Lung (tissue), 11 donors: ENCODE measurements at regions not wholly inside any gene's neighbourhood (a gene's known extent, or its start where the extent isn't known, plus 50 kb on each side); places are given as distances from the start of the nearest gene placed in this dataset.
A peak's percentile ranks its signal among the peaks of the same experiment; 100 is the strongest.
"Not testable (repeated sequence)": the region's sequence is repeated elsewhere in the genome, so short reads cannot be mapped to it uniquely, and the experiment has no call there.

ENCODE experiments used
- ATAC-seq: fragments of 200-7000 bp; cut with Tn5 transposase; one replicate; pipeline ENCODE4 v1.9.1; 2020; ENCODE audit warnings: moderate number of reproducible peaks; ENCODE audit not compliant: insufficient read depth, low FRiP score
- DNase-seq, 3 donors: peaks; one replicate each; pipeline ENCODE4 v3.0.0-alpha.2; 2013 to 2017
- H3K27ac ChIP-seq, 2 donors: one replicate each; pipeline ENCODE4 v1.5.1; 2013; ENCODE audit warnings: mild to moderate bottlenecking in 2 of 2, moderate library complexity in 2 of 2, control low read depth in 1 of 2, inconsistent platforms in 1 of 2, low read depth in 1 of 2, low read length in 1 of 2
- H3K27me3 ChIP-seq, 3 donors: one replicate each; pipeline ENCODE4 v1.5.1; 2013; ENCODE audit warnings: low read length in 2 of 3; ENCODE audit not compliant: control insufficient read depth in 3 of 3, insufficient read depth in 3 of 3
- H3K36me3 ChIP-seq, 4 donors: one replicate each; pipeline ENCODE4 v1.5.1; 2013; ENCODE audit warnings: low read length in 4 of 4, mild to moderate bottlenecking in 1 of 4, moderate library complexity in 1 of 4; ENCODE audit not compliant: control insufficient read depth in 4 of 4, insufficient read depth in 4 of 4
- H3K4me1 ChIP-seq, 5 donors: one replicate each; pipeline ENCODE4 v1.5.1; 2013; ENCODE audit warnings: low read length in 5 of 5, mild to moderate bottlenecking in 2 of 5, moderate library complexity in 1 of 5; ENCODE audit not compliant: control insufficient read depth in 5 of 5, insufficient read depth in 5 of 5
- H3K4me3 ChIP-seq: one replicate; pipeline ENCODE4 v1.5.1; 2013; ENCODE audit warnings: mild to moderate bottlenecking, control low read depth, moderate library complexity
- H3K9ac ChIP-seq, 2 donors: one replicate each; pipeline ENCODE4 v1.5.1; 2013; ENCODE audit warnings: low read length in 2 of 2, control low read depth in 1 of 2; ENCODE audit not compliant: insufficient read depth in 1 of 2
- H3K9me3 ChIP-seq, 4 donors: one replicate each; pipeline ENCODE4 v1.5.1; 2013; ENCODE audit warnings: low read length in 3 of 4, mild to moderate bottlenecking in 1 of 4, moderate library complexity in 1 of 4; ENCODE audit not compliant: control insufficient read depth in 4 of 4, insufficient read depth in 3 of 4
- CTCF ChIP-seq: IDR thresholded peaks from 2 replicates; pipeline ENCODE4 v1.5.1; 2012; ENCODE audit warnings: mild to moderate bottlenecking; ENCODE audit errors: control extremely low read depth, extremely low read depth
- WGBS, 2 donors: extraction: QIAGEN DNeasy Blood & Tissue Kit; methylation state at CpG; one replicate each; pipeline ENCODE4 v1.1.7; 2013; 5-methylcytosine and 5-hydroxymethylcytosine counted together
- donor health status: control.
- donor health status: control.
- donor health status: Bipolar disorder and iron deficiency.
- donor health status: healthy.
- donor health status: DM: yes; HTN: yes; CAD: no.

- no peak for TF ChIP-seq CTCF
- no peak for ATAC-seq
- H3K9me3 ChIP-seq = no peaks in the 10 kb centered on the region
- no peak overlapping the region for H3K9ac ChIP-seq
- DNase-seq = no peak
- no peaks in the 10 kb centered on the region for H3K4me1 ChIP-seq
- H3K27me3 ChIP-seq = no peaks in the 10 kb centered on the region
- H3K36me3 ChIP-seq = no peaks in the 10 kb centered on the region
- WGBS, 2 donors = 75 to 86% methylated on average over 2 of the region's 2 CpGs
- H3K27ac ChIP-seq = no peak overlapping the region
- H3K4me3 ChIP-seq = no peak overlapping the region
Measured at GRCh38 chr10:83765731-83766130, 373.6 kb upstream of the GHITM start.

- no peak for ATAC-seq
- TF ChIP-seq CTCF = no peak
Measured at GRCh38 chr10:83769281-83769820, 370.0 kb upstream of the GHITM start.

GRCh38 chr10:83786701-83787100 lies 352.6 kb upstream of the GHITM start:
- not testable (repeated sequence) for H3K4me1 ChIP-seq, H3K4me3 ChIP-seq, DNase-seq, H3K27me3 ChIP-seq, ATAC-seq, H3K27ac ChIP-seq, H3K9ac ChIP-seq, H3K36me3 ChIP-seq
- WGBS, 2 donors = 91 to 92% methylated on average over 23 to 25 of the region's 25 CpGs
- H3K9me3 ChIP-seq = peaks cover 0 to 16% (median 7%) of the 10 kb centered on the region in 4 donors

More at GRCh38 chr10:83769281-83769820, 370.0 kb upstream of the GHITM start:
- H3K4me1 ChIP-seq = no peaks in the 10 kb centered on the region
- peak in 1 of 3 donors; percentile 0 for DNase-seq
- WGBS, 2 donors = 67 to 85% methylated on average over 5 of the region's 5 CpGs
- H3K36me3 ChIP-seq = no peaks in the 10 kb centered on the region
- no peak overlapping the region for H3K4me3 ChIP-seq
- H3K27me3 ChIP-seq = no peaks in the 10 kb centered on the region
- peaks cover 0 to 11% (median 0%) of the 10 kb centered on the region in 4 donors for H3K9me3 ChIP-seq
- no peak overlapping the region for H3K9ac ChIP-seq
- H3K27ac ChIP-seq = no peak overlapping the region

GRCh38 chr10:83801983-83802382 lies 337.3 kb upstream of the GHITM start:
- H3K4me1 ChIP-seq = no peaks in the 10 kb centered on the region
- H3K4me3 ChIP-seq = no peak overlapping the region
- H3K9ac ChIP-seq = no peak overlapping the region
- H3K27me3 ChIP-seq = no peaks in the 10 kb centered on the region
- H3K9me3 ChIP-seq = peaks cover 0 to 3% (median 0%) of the 10 kb centered on the region in 4 donors
- no peaks in the 10 kb centered on the region for H3K36me3 ChIP-seq
- H3K27ac ChIP-seq = no peak overlapping the region
- TF ChIP-seq CTCF = no peak
- ATAC-seq (no peak), DNase-seq (no peak)
